Tibial artery (tissue), 4 donors: ENCODE measurements at regions not wholly inside any gene's neighbourhood (a gene's known extent, or its start where the extent isn't known, plus 50 kb on each side); places are given as distances from the start of the nearest gene placed in this dataset.

Experiments
- DNase-seq, 2 donors: peaks; one replicate each; pipeline ENCODE4 v3.0.0-alpha.2; 2019
- H3K27ac ChIP-seq, 2 donors: fragments of 200-600 bp; sonication (generic) in 1 of 2; 1 replicate in 1 of 2; 2 replicates in 1 of 2; pipeline ENCODE4 v1.5.1; 2018 to 2019; ENCODE audit warnings: mild to moderate bottlenecking in 1 of 2
- H3K27me3 ChIP-seq, 2 donors: fragments of 200-600 bp; sonication (generic) in 1 of 2; one replicate each; pipeline versions ENCODE4 v1.5.1 to v1.6.0; 2016 to 2019
- H3K36me3 ChIP-seq, 3 donors: fragments of 200-600 bp; sonication (generic) in 2 of 3; one replicate each; pipeline ENCODE4 v1.5.1; 2016 to 2019; ENCODE audit warnings: mild to moderate bottlenecking in 2 of 3
- H3K4me1 ChIP-seq, 4 donors: fragments of 200-600 bp; sonication (generic) in 2 of 4; 1 replicate in 3 of 4; 2 replicates in 1 of 4; pipeline ENCODE4 v1.5.1; 2016 to 2019
- H3K4me3 ChIP-seq, 2 donors: fragments of 200-600 bp; sonication (generic) in 1 of 2; 1 replicate in 1 of 2; 2 replicates in 1 of 2; pipeline ENCODE4 v1.5.1; 2018 to 2019; ENCODE audit warnings: mild to moderate bottlenecking in 2 of 2
- H3K9me3 ChIP-seq, 3 donors: fragments of 200-600 bp; sonication (generic) in 1 of 3; one replicate each; pipeline ENCODE4 v1.5.1; 2016 to 2019
- intact Hi-C: fragments of 100-400 bp; cut with DNase I; formaldehyde crosslinking; loops from one replicate; pipeline ENCODE4 v1.15.0; 2023; ENCODE audit warnings: low total_unique reads
- TF ChIP-seq, protein P1 (sequence below), 2 experiments: fragments of 200-600 bp in 1 of 2; fragments of 450-650 bp in 1 of 2; IDR thresholded peaks; one replicate each; pipeline ENCODE4 v1.5.1; 2017 to 2019; ENCODE audit warnings: antibody characterized with exemption in 2 of 2, mild to moderate bottlenecking in 1 of 2, moderate library complexity in 1 of 2

DNA sequence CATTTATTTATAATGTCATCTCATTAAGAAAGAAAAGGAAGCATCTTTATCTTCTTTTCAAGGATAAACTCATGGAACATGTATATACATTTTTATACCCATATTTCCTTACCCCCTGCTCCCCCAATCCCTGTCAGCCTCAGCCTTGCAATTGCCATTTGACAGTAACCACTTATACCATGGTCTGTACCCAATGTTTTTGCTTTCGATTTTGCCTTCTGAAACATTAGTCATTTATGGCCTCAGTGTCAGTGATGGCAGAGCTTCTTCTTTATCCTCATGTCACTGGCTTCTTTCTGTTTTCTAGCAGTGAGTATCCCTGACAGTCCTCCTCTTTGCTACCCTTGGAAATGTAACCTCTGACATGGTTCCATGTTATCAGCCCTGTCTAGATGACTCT lies 228.4 kb downstream of the SPRY1 start:
- H3K4me1 ChIP-seq: peaks cover 0 to 21% (median 8%) of the 10 kb centered on the region in 4 donors
- no peaks in the 10 kb centered on the region for H3K27me3 ChIP-seq
- TF ChIP-seq, protein P1, sequence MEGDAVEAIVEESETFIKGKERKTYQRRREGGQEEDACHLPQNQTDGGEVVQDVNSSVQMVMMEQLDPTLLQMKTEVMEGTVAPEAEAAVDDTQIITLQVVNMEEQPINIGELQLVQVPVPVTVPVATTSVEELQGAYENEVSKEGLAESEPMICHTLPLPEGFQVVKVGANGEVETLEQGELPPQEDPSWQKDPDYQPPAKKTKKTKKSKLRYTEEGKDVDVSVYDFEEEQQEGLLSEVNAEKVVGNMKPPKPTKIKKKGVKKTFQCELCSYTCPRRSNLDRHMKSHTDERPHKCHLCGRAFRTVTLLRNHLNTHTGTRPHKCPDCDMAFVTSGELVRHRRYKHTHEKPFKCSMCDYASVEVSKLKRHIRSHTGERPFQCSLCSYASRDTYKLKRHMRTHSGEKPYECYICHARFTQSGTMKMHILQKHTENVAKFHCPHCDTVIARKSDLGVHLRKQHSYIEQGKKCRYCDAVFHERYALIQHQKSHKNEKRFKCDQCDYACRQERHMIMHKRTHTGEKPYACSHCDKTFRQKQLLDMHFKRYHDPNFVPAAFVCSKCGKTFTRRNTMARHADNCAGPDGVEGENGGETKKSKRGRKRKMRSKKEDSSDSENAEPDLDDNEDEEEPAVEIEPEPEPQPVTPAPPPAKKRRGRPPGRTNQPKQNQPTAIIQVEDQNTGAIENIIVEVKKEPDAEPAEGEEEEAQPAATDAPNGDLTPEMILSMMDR (IDR thresholded peaks at IDR 0.05): no peak
- H3K36me3 ChIP-seq: no peaks in the 10 kb centered on the region
- no peak overlapping the region for H3K27ac ChIP-seq
- no peaks in the 10 kb centered on the region for H3K9me3 ChIP-seq
- DNase-seq: no peak
- intact Hi-C loops: no loop called here
- no peak overlapping the region for H3K4me3 ChIP-seq

DNA sequence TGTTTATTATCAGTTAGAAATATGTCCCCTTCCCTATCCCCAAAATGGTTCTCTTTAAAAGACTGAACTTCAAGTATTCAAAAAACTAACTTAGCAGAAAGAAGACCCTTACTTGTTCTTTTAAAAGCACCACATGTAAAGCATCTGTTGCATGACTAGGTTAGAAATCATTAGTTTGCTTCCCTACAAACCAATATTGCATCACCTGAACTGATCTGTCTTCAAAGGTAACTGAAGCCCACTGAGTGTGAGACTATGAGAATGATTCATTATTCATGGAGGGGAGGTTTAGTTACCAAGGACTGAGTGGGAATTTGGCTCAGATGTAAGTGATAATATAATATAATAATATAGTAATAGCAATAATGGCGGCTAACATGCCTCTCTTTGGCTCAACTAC lies 231.7 kb downstream of the SPRY1 start:
- Histone ChIP-seq H3K36me3 (no peaks in the 10 kb centered on the region), H3K4me3 (no peak overlapping the region), H3K27me3 (no peaks in the 10 kb centered on the region), H3K9me3 (no peaks in the 10 kb centered on the region), H3K27ac (no peak overlapping the region), H3K4me1 (no peaks in the 10 kb centered on the region)
- TF ChIP-seq, protein P1 (IDR thresholded peaks at IDR 0.05): no peak
- intact Hi-C loops: no loop called here
- no peak for DNase-seq

DNA sequence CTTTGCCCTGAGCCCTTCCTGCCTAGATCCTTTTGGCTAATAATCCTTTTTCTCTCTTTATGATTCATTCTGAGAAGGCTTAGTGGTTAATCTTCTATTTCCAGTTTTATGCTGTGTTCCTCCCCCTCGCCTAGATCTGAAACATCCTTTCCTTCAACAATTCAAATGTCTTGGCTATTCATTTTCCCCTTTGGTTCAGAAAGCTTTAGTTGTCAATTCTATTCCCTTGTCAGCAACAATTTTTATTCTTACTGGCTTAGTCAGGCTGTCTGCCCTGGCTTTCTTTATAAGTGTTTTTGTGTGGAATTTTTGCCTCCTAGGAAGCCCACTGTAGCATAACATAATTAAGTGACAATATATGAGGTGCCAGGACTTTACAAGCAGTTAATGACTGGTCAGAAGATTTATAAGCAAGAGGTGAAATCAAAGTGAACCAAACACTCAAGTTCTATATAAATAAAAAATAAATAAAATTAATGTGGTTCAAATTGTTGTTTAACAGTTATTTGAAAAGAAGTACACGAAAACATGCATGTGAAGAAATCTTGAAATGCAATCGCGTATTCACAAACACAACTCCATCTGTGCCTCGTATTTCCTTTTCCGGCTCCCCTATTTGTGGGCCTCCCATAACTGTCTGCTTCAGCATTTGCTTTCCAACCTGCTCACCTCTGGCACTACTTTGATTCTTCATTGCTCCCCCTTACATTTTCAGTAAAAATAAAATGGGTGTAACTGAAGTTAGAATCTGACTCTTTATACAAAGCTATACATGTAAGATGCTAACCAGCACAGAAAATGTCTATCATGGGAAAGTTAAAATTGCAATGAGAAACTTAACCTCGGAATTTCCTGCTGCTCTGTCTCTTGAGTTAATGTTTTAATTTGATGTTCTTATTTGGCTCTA lies 235.4 kb downstream of the SPRY1 start:
- intact Hi-C loops: no loop called here
- Histone ChIP-seq H3K27me3 (no peaks in the 10 kb centered on the region), H3K4me3 (no peak overlapping the region), H3K9me3 (no peaks in the 10 kb centered on the region), H3K36me3 (no peaks in the 10 kb centered on the region), H3K4me1 (no peaks in the 10 kb centered on the region), H3K27ac (no peak overlapping the region)
- TF ChIP-seq, protein P1 (IDR thresholded peaks at IDR 0.05): no peak
- DNase-seq: no peak

DNA sequence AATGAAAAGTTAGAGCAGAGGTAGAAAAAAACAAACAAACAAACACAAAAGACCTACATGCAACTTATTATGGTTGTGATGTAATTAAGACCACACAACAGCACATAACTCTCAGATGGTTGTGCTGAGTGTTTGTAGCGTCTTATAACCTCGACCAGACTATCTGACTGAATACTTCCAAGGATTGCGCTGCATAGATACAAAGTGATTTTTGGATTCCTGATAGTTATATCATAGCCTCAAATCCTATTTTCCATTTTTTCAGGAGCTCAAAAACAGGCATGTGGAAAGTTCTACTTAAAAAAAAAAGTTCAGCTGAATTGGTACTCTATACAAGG lies 236.1 kb downstream of the SPRY1 start:
- DNase-seq: no peak
- Histone ChIP-seq H3K27ac (no peak overlapping the region), H3K4me3 (no peak overlapping the region), H3K36me3 (no peaks in the 10 kb centered on the region), H3K4me1 (no peaks in the 10 kb centered on the region), H3K27me3 (no peaks in the 10 kb centered on the region), H3K9me3 (no peaks in the 10 kb centered on the region)
- intact Hi-C loops: no loop called here
- TF ChIP-seq, protein P1 (IDR thresholded peaks at IDR 0.05): no peak

DNA sequence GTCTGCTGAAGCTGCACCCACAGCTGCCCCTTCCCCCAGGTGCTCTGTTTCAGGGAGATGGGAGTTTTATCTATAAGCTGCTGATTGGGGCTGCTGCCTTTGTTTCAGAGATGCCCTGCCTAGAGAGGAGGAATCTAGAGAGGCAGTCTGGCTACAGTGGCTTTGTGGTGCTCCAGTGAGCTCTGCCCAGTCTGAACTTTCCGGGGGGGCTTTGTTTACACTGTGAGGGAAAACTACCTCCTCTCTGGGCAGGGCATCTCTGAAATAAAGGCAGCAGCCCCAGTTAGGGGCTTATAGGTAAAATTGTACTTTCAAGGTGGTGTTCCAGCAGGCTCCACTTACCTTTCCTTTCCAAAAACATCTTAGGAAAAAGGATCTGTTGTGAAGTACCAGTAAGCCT lies 242.2 kb downstream of the SPRY1 start:
- intact Hi-C loops: no loop called here
- no peaks in the 10 kb centered on the region for H3K27me3 ChIP-seq
- TF ChIP-seq, protein P1 (IDR thresholded peaks at IDR 0.05): no peak
- H3K9me3 ChIP-seq: no peaks in the 10 kb centered on the region
- H3K4me3 ChIP-seq: no peak overlapping the region
- no peak for DNase-seq
- H3K36me3 ChIP-seq: no peaks in the 10 kb centered on the region
- no peaks in the 10 kb centered on the region for H3K4me1 ChIP-seq
- H3K27ac ChIP-seq: no peak overlapping the region
